Astrocyte (in vitro differentiated cells and primary cell): ENCODE measurements at regions not wholly inside any gene's neighbourhood (a gene's known extent, or its start where the extent isn't known, plus 50 kb on each side); places are given as distances from the start of the nearest gene placed in this dataset.
"Not testable (repeated sequence)": the region's sequence is repeated elsewhere in the genome, so short reads cannot be mapped to it uniquely, and the experiment has no call there.

Source experiments
- DNase-seq: peaks from one replicate; pipeline ENCODE4 v3.0.0-alpha.2; 2010; ENCODE audit warnings: low read depth
- FAIRE-seq: peaks from 2 replicates; lab custom pipeline; 2011; peaks lifted over from hg19 to GRCh38; lab: Jason Lieb, UNC
- H2AFZ ChIP-seq: 2 replicates; pipeline ENCODE4 v1.6.0; 2012; ENCODE audit warnings: low read depth, low read length, inconsistent platforms
- H3K27ac ChIP-seq: 2 replicates; pipeline ENCODE4 v1.5.1; 2011; ENCODE audit warnings: low read depth, low read length, inconsistent platforms
- H3K27me3 ChIP-seq: 2 replicates; pipeline ENCODE4 v1.6.0; 2011; ENCODE audit warnings: low read length, inconsistent platforms; ENCODE audit not compliant: insufficient read depth
- H3K36me3 ChIP-seq: 2 replicates; pipeline ENCODE4 v1.5.1; 2011; ENCODE audit warnings: low read length, inconsistent platforms; ENCODE audit not compliant: insufficient read depth
- H3K4me1 ChIP-seq: 2 replicates; pipeline ENCODE4 v1.5.1; 2011; ENCODE audit warnings: low read length, inconsistent platforms; ENCODE audit not compliant: insufficient read depth
- H3K4me2 ChIP-seq: 2 replicates; pipeline ENCODE4 v1.6.0; 2012; ENCODE audit warnings: low read length, inconsistent platforms
- H3K4me3 ChIP-seq: 2 replicates; pipeline ENCODE4 v1.5.1; 2011; ENCODE audit warnings: low read depth, mild to moderate bottlenecking, low read length, inconsistent platforms; ENCODE audit not compliant: insufficient read depth
- H3K79me2 ChIP-seq: 2 replicates; pipeline ENCODE4 v1.6.0; 2012; ENCODE audit warnings: mild to moderate bottlenecking, low read length, inconsistent platforms; ENCODE audit not compliant: insufficient read depth
- H3K9ac ChIP-seq: 2 replicates; pipeline ENCODE4 v1.6.0; 2012; ENCODE audit warnings: mild to moderate bottlenecking, low read length, inconsistent platforms
- H3K9me3 ChIP-seq: 2 replicates; pipeline ENCODE4 v1.5.1; 2012; ENCODE audit warnings: low read depth, mild to moderate bottlenecking, low read length, inconsistent platforms; ENCODE audit not compliant: insufficient read depth
- H4K20me1 ChIP-seq: 2 replicates; pipeline ENCODE4 v1.6.0; 2012; ENCODE audit warnings: low read length, inconsistent platforms; ENCODE audit not compliant: insufficient read depth
- H3K27ac Mint-ChIP-seq: one replicate; pipeline ENCODE4 v1.8.0; 2021; ENCODE audit warnings: mild to moderate bottlenecking, mixed read lengths; ENCODE audit not compliant: unreplicated experiment
- H3K27me3 Mint-ChIP-seq: one replicate; pipeline ENCODE4 v1.8.0; 2021; ENCODE audit warnings: low read depth, mixed read lengths; ENCODE audit not compliant: unreplicated experiment
- H3K36me3 Mint-ChIP-seq: one replicate; pipeline ENCODE4 v1.8.0; 2021; ENCODE audit warnings: low read depth, mixed read lengths; ENCODE audit not compliant: unreplicated experiment
- H3K4me1 Mint-ChIP-seq: one replicate; pipeline ENCODE4 v1.8.0; 2021; ENCODE audit warnings: low read depth, mixed read lengths; ENCODE audit not compliant: unreplicated experiment
- H3K4me3 Mint-ChIP-seq: one replicate; pipeline ENCODE4 v1.8.0; 2021; ENCODE audit warnings: mild to moderate bottlenecking, moderate library complexity, mixed read lengths; ENCODE audit not compliant: unreplicated experiment
- H3K9me3 Mint-ChIP-seq: one replicate; pipeline ENCODE4 v1.8.0; 2021; ENCODE audit warnings: mild to moderate bottlenecking, mixed read lengths; ENCODE audit not compliant: unreplicated experiment
- CTCF ChIP-seq: IDR thresholded peaks from 2 replicates; pipeline ENCODE4 v1.5.1; 2011; ENCODE audit warnings: low read depth, mild to moderate bottlenecking, inconsistent platforms, low read length, moderate library complexity; ENCODE audit not compliant: insufficient read depth
- EZH2 ChIP-seq: IDR thresholded peaks from 2 replicates; pipeline ENCODE4 v1.6.1; 2012; ENCODE audit warnings: mild to moderate bottlenecking, low read length, inconsistent platforms; ENCODE audit not compliant: insufficient read depth

GRCh38 chr5:57085306-57086081 is 88.4 kb upstream of the GPBP1 start:
- Histone ChIP-seq H3K79me2 (no peaks in the 10 kb centered on the region), H3K27ac (no peak overlapping the region), H3K9ac (no peak overlapping the region), H4K20me1 (no peaks in the 10 kb centered on the region), H2AFZ (no peak overlapping the region), H3K4me3 (no peak overlapping the region), H3K27me3 (no peaks in the 10 kb centered on the region), H3K4me2 (no peak overlapping the region), H3K4me1 (no peaks in the 10 kb centered on the region), H3K9me3 (no peaks in the 10 kb centered on the region), H3K36me3 (no peaks in the 10 kb centered on the region)
- Mint-ChIP-seq H3K27me3 (peaks cover 5% of the 10 kb centered on the region), H3K9me3 (no peaks in the 10 kb centered on the region), H3K27ac (no peak overlapping the region), H3K4me3 (no peak overlapping the region), H3K36me3 (no peaks in the 10 kb centered on the region), H3K4me1 (no peaks in the 10 kb centered on the region)
- TF ChIP-seq EZH2 (no peak), CTCF (no peak)
- FAIRE-seq (no peak), DNase-seq (no peak)

- H3K4me1 Mint-ChIP-seq, H3K27ac ChIP-seq, H3K36me3 Mint-ChIP-seq, H3K4me1 ChIP-seq, H3K4me3 Mint-ChIP-seq, H3K9me3 ChIP-seq, H3K27ac Mint-ChIP-seq, H3K4me3 ChIP-seq, H3K27me3 ChIP-seq, H3K27me3 Mint-ChIP-seq, H3K79me2 ChIP-seq, H3K9ac ChIP-seq, H2AFZ ChIP-seq, H3K9me3 Mint-ChIP-seq, FAIRE-seq, H3K36me3 ChIP-seq, H4K20me1 ChIP-seq, DNase-seq, H3K4me2 ChIP-seq: not testable (repeated sequence)
Observed at GRCh38 chr5:57087947-57088346, 85.9 kb upstream of the GPBP1 start.

GRCh38 chr5:57094753-57095683 is 78.8 kb upstream of the GPBP1 start:
- H3K36me3 ChIP-seq: no peaks in the 10 kb centered on the region
- H3K9ac ChIP-seq: no peak overlapping the region
- no peak overlapping the region for H2AFZ ChIP-seq
- no peak overlapping the region for H3K4me2 ChIP-seq
- FAIRE-seq: no peak
- Mint-ChIP-seq H3K4me1 (no peaks in the 10 kb centered on the region), H3K27me3 (no peaks in the 10 kb centered on the region), H3K9me3 (peaks cover 19% of the 10 kb centered on the region), H3K27ac (no peak overlapping the region), H3K36me3 (no peaks in the 10 kb centered on the region), H3K4me3 (no peak overlapping the region)
- no peak for DNase-seq
- no peaks in the 10 kb centered on the region for H4K20me1 ChIP-seq
- no peak overlapping the region for H3K4me3 ChIP-seq
- H3K4me1 ChIP-seq: no peaks in the 10 kb centered on the region
- TF ChIP-seq CTCF (no peak), EZH2 (no peak)
- H3K79me2 ChIP-seq: no peaks in the 10 kb centered on the region
- H3K27ac ChIP-seq: no peak overlapping the region
- H3K9me3 ChIP-seq: no peaks in the 10 kb centered on the region
- no peaks in the 10 kb centered on the region for H3K27me3 ChIP-seq
